ENCODE measurements at regions not wholly inside any gene's neighbourhood (a gene's known extent, or its start where the extent isn't known, plus 50 kb on each side); places are given as distances from the start of the nearest gene placed in this dataset.

- FAIRE-seq: no peak
- DNase-seq (ENCODE audit: insufficient read length, low spot score): no peak
- TF ChIP-seq CTCF (IDR thresholded peaks at IDR 0.05; ENCODE audit: insufficient read depth, missing control alignments): no peak
Measured at GRCh38 chr6:907928-908327, 215.0 kb upstream of the EXOC2 start.

- no peak for FAIRE-seq
- no peak for DNase-seq (ENCODE audit: insufficient read length, low spot score)
- TF ChIP-seq CTCF (IDR thresholded peaks at IDR 0.05; ENCODE audit: insufficient read depth, missing control alignments): no peak
Measured at GRCh38 chr6:906920-907319, 214.0 kb upstream of the EXOC2 start.

- FAIRE-seq (no peak), DNase-seq (ENCODE audit: insufficient read length, low spot score) (no peak)
- no peak for TF ChIP-seq CTCF (IDR thresholded peaks at IDR 0.05; ENCODE audit: insufficient read depth, missing control alignments)
Measured at GRCh38 chr6:905556-905955, 212.6 kb upstream of the EXOC2 start.

DNA sequence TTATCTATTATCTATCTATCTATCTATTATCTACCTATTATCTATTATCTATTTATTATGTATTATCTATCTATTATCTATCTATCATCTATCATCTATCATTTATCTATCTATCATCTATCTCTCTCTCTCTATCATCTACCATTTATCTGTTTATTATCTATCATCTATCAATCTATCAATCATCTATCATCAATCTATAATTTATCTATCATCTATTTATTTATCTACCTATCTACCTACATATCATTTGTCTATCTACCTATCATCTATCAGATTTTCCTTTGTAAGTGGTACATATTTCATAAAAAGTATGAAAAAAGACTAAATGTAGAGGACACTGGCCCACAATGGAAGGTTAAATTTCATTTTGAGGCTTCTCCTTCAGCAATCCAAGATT, 212.1 kb upstream of the EXOC2 start:
- DNase-seq (ENCODE audit: insufficient read length, low spot score) (no peak), FAIRE-seq (no peak)
- no peak for TF ChIP-seq CTCF (IDR thresholded peaks at IDR 0.05; ENCODE audit: insufficient read depth, missing control alignments)

- no peak for FAIRE-seq
- DNase-seq (ENCODE audit: insufficient read length, low spot score): no peak
- no peak for TF ChIP-seq CTCF (IDR thresholded peaks at IDR 0.05; ENCODE audit: insufficient read depth, missing control alignments)
Measured at GRCh38 chr6:903761-904160, 210.8 kb upstream of the EXOC2 start.

- no peak for FAIRE-seq
- TF ChIP-seq CTCF (IDR thresholded peaks at IDR 0.05; ENCODE audit: insufficient read depth, missing control alignments): no peak
- DNase-seq (ENCODE audit: insufficient read length, low spot score): no peak
Measured at GRCh38 chr6:901696-902460, 208.9 kb upstream of the EXOC2 start.
